Neuron (in vitro differentiated cells): ENCODE measurements at regions not wholly inside any gene's neighbourhood (a gene's known extent, or its start where the extent isn't known, plus 50 kb on each side); places are given as distances from the start of the nearest gene placed in this dataset.

ENCODE experiments used
- H2AFZ ChIP-seq: one replicate; pipeline ENCODE4 v1.6.1; 2013; ENCODE audit warnings: low read depth, mild to moderate bottlenecking, inconsistent platforms, low read length, moderate library complexity
- H3K27me3 ChIP-seq: one replicate; pipeline ENCODE4 v1.6.1; 2013; ENCODE audit warnings: low read length; ENCODE audit not compliant: insufficient read depth
- H3K36me3 ChIP-seq: one replicate; pipeline ENCODE4 v1.6.1; 2013; ENCODE audit warnings: low read length; ENCODE audit not compliant: insufficient read depth
- H3K4me1 ChIP-seq: one replicate; pipeline ENCODE4 v1.6.1; 2013; ENCODE audit warnings: low read length; ENCODE audit not compliant: insufficient read depth
- H3K4me3 ChIP-seq: 2 replicates; pipeline ENCODE4 v1.5.1; 2013; ENCODE audit warnings: mild to moderate bottlenecking, low read length, moderate library complexity
- H3K9me3 ChIP-seq: one replicate; pipeline ENCODE4 v1.6.1; 2013; ENCODE audit warnings: low read length

GRCh38 chr20:39777610-39778009 lies 815.5 kb downstream of the DHX35 start:
- no peaks in the 10 kb centered on the region for H3K36me3 ChIP-seq
- H3K4me3 ChIP-seq: no peak overlapping the region
- H3K4me1 ChIP-seq: no peaks in the 10 kb centered on the region
- H2AFZ ChIP-seq: no peak overlapping the region
- no peaks in the 10 kb centered on the region for H3K9me3 ChIP-seq
- H3K27me3 ChIP-seq: no peaks in the 10 kb centered on the region

- no peak overlapping the region for H3K4me3 ChIP-seq
- no peaks in the 10 kb centered on the region for H3K9me3 ChIP-seq
- H3K36me3 ChIP-seq: no peaks in the 10 kb centered on the region
- no peaks in the 10 kb centered on the region for H3K4me1 ChIP-seq
- H3K27me3 ChIP-seq: no peaks in the 10 kb centered on the region
- H2AFZ ChIP-seq: no peak overlapping the region
Measured at GRCh38 chr20:39775110-39775509, 813.0 kb downstream of the DHX35 start.

- Histone ChIP-seq H3K9me3 (no peaks in the 10 kb centered on the region), H3K27me3 (no peaks in the 10 kb centered on the region), H2AFZ (no peak overlapping the region)
Measured at GRCh38 chr20:39773380-39774000, 811.3 kb downstream of the DHX35 start.

GRCh38 chr20:39767352-39767751 lies 805.2 kb downstream of the DHX35 start:
- no peak overlapping the region for H2AFZ ChIP-seq
- H3K36me3 ChIP-seq: no peaks in the 10 kb centered on the region
- no peak overlapping the region for H3K4me3 ChIP-seq
- H3K27me3 ChIP-seq: no peaks in the 10 kb centered on the region
- no peaks in the 10 kb centered on the region for H3K9me3 ChIP-seq
- no peaks in the 10 kb centered on the region for H3K4me1 ChIP-seq

More at GRCh38 chr20:39773380-39774000, 811.3 kb downstream of the DHX35 start:
- no peaks in the 10 kb centered on the region for H3K36me3 ChIP-seq
- H3K4me1 ChIP-seq: no peaks in the 10 kb centered on the region
- H3K4me3 ChIP-seq: no peak overlapping the region

GRCh38 chr20:39766333-39766732 lies 804.2 kb downstream of the DHX35 start:
- H3K36me3 ChIP-seq: no peaks in the 10 kb centered on the region
- H3K27me3 ChIP-seq: no peaks in the 10 kb centered on the region
- no peak overlapping the region for H3K4me3 ChIP-seq
- H3K4me1 ChIP-seq: no peaks in the 10 kb centered on the region
- no peak overlapping the region for H2AFZ ChIP-seq
- H3K9me3 ChIP-seq: no peaks in the 10 kb centered on the region

- no peak overlapping the region for H2AFZ ChIP-seq
- H3K27me3 ChIP-seq: no peaks in the 10 kb centered on the region
- H3K36me3 ChIP-seq: no peaks in the 10 kb centered on the region
- no peak overlapping the region for H3K4me3 ChIP-seq
- H3K4me1 ChIP-seq: no peaks in the 10 kb centered on the region
- H3K9me3 ChIP-seq: no peaks in the 10 kb centered on the region
Measured at GRCh38 chr20:39762716-39763115, 800.6 kb downstream of the DHX35 start.

GRCh38 chr20:39758876-39759275 lies 796.7 kb downstream of the DHX35 start:
- no peaks in the 10 kb centered on the region for H3K27me3 ChIP-seq
- no peak overlapping the region for H3K4me3 ChIP-seq
- H3K4me1 ChIP-seq: no peaks in the 10 kb centered on the region
- H3K9me3 ChIP-seq: no peaks in the 10 kb centered on the region
- no peaks in the 10 kb centered on the region for H3K36me3 ChIP-seq
- H2AFZ ChIP-seq: no peak overlapping the region

- Histone ChIP-seq H3K4me3 (no peak overlapping the region), H3K9me3 (no peaks in the 10 kb centered on the region), H3K36me3 (no peaks in the 10 kb centered on the region), H3K27me3 (no peaks in the 10 kb centered on the region), H3K4me1 (no peaks in the 10 kb centered on the region), H2AFZ (no peak overlapping the region)
Measured at GRCh38 chr20:39756828-39757227, 794.7 kb downstream of the DHX35 start.

GRCh38 chr20:39756369-39756768 lies 794.2 kb downstream of the DHX35 start:
- H3K9me3 ChIP-seq: no peaks in the 10 kb centered on the region
- no peak overlapping the region for H3K4me3 ChIP-seq
- H2AFZ ChIP-seq: no peak overlapping the region
- H3K27me3 ChIP-seq: no peaks in the 10 kb centered on the region
- H3K4me1 ChIP-seq: no peaks in the 10 kb centered on the region
- H3K36me3 ChIP-seq: no peaks in the 10 kb centered on the region

GRCh38 chr20:39752262-39752876 lies 790.2 kb downstream of the DHX35 start:
- Histone ChIP-seq H3K36me3 (no peaks in the 10 kb centered on the region), H3K9me3 (no peaks in the 10 kb centered on the region), H2AFZ (no peak overlapping the region), H3K27me3 (no peaks in the 10 kb centered on the region), H3K4me3 (no peak overlapping the region), H3K4me1 (no peaks in the 10 kb centered on the region)

- Histone ChIP-seq H3K36me3 (no peaks in the 10 kb centered on the region), H3K27me3 (no peaks in the 10 kb centered on the region), H3K4me3 (no peak overlapping the region), H2AFZ (no peak overlapping the region), H3K4me1 (no peaks in the 10 kb centered on the region), H3K9me3 (no peaks in the 10 kb centered on the region)
Measured at GRCh38 chr20:39751557-39752137, 789.5 kb downstream of the DHX35 start.

- Histone ChIP-seq H2AFZ (no peak overlapping the region), H3K27me3 (no peaks in the 10 kb centered on the region), H3K4me1 (no peaks in the 10 kb centered on the region), H3K9me3 (no peaks in the 10 kb centered on the region), H3K36me3 (no peaks in the 10 kb centered on the region), H3K4me3 (no peak overlapping the region)
Measured at GRCh38 chr20:39745380-39745779, 783.2 kb downstream of the DHX35 start.

- no peaks in the 10 kb centered on the region for H3K9me3 ChIP-seq
- H3K27me3 ChIP-seq: no peaks in the 10 kb centered on the region
- H3K4me1 ChIP-seq: peaks cover 3% of the 10 kb centered on the region
- H3K4me3 ChIP-seq: no peak overlapping the region
- H2AFZ ChIP-seq: no peak overlapping the region
- H3K36me3 ChIP-seq: no peaks in the 10 kb centered on the region
Measured at GRCh38 chr20:39738651-39739050, 776.5 kb downstream of the DHX35 start.
